CD4-positive, alpha-beta T cell treated with Interleukin-1 beta for 1 hour (primary cell): ENCODE measurements at regions not wholly inside any gene's neighbourhood (a gene's known extent, or its start where the extent isn't known, plus 50 kb on each side); places are given as distances from the start of the nearest gene placed in this dataset.
"Not testable (repeated sequence)": the region's sequence is repeated elsewhere in the genome, so short reads cannot be mapped to it uniquely, and the experiment has no call there.

Experiments
- DNase-seq, 2 donors: peaks; one replicate each; pipeline ENCODE4 v3.0.0-alpha.2; 2020 to 2022

- no peak for DNase-seq
These were observed 670.6 kb downstream of the PLOD2 start for GRCh38 chr3:145490088-145491048.

- no peak for DNase-seq
These were observed 668.5 kb downstream of the PLOD2 start for GRCh38 chr3:145492456-145492855.

- DNase-seq, result not testable (repeated sequence)
These were observed 643.6 kb downstream of the PLOD2 start for GRCh38 chr3:145517416-145517815.

- DNase-seq, result no peak
These were observed 642.3 kb downstream of the PLOD2 start for GRCh38 chr3:145518639-145519038.

GRCh38 chr3:145519398-145520047, 641.5 kb downstream of the PLOD2 start:
- no peak for DNase-seq

- DNase-seq, result no peak
These were observed 638.8 kb downstream of the PLOD2 start for GRCh38 chr3:145522179-145522578.

GRCh38 chr3:145522893-145523651, 637.9 kb downstream of the PLOD2 start:
- DNase-seq, result no peak

GRCh38 chr3:145531548-145531947, 629.4 kb downstream of the PLOD2 start:
- DNase-seq, result no peak

GRCh38 chr3:145533696-145534095, 627.3 kb downstream of the PLOD2 start:
- DNase-seq, result no peak

GRCh38 chr3:145536461-145536860, 624.5 kb downstream of the PLOD2 start:
- no peak for DNase-seq

- DNase-seq, result no peak
These were observed 610.5 kb downstream of the PLOD2 start for GRCh38 chr3:145550522-145550921.

- DNase-seq, result no peak
These were observed 603.6 kb downstream of the PLOD2 start for GRCh38 chr3:145557405-145557804.

- DNase-seq, result no peak
These were observed 582.5 kb downstream of the PLOD2 start for GRCh38 chr3:145578471-145578870.

GRCh38 chr3:145581694-145582093, 579.3 kb downstream of the PLOD2 start:
- DNase-seq, result no peak

- no peak for DNase-seq
These were observed 556.1 kb downstream of the PLOD2 start for GRCh38 chr3:145604851-145605250.

- no peak for DNase-seq
These were observed 541.0 kb downstream of the PLOD2 start for GRCh38 chr3:145620002-145620401.

GRCh38 chr3:145620486-145620885, 540.5 kb downstream of the PLOD2 start:
- no peak for DNase-seq

- DNase-seq, result no peak
These were observed 537.6 kb downstream of the PLOD2 start for GRCh38 chr3:145623349-145623748.

GRCh38 chr3:145628211-145628610, 532.8 kb downstream of the PLOD2 start:
- no peak for DNase-seq

- no peak for DNase-seq
These were observed 523.9 kb downstream of the PLOD2 start for GRCh38 chr3:145637105-145637504.

GRCh38 chr3:145639003-145639606, 521.9 kb downstream of the PLOD2 start:
- no peak for DNase-seq

GRCh38 chr3:145639875-145640274, 521.1 kb downstream of the PLOD2 start:
- DNase-seq, result no peak

- DNase-seq, result no peak
These were observed 512.6 kb downstream of the PLOD2 start for GRCh38 chr3:145648396-145648795.
